ENCODE measurements at regions not wholly inside any gene's neighbourhood (a gene's known extent, or its start where the extent isn't known, plus 50 kb on each side); places are given as distances from the start of the nearest gene placed in this dataset.

DNA sequence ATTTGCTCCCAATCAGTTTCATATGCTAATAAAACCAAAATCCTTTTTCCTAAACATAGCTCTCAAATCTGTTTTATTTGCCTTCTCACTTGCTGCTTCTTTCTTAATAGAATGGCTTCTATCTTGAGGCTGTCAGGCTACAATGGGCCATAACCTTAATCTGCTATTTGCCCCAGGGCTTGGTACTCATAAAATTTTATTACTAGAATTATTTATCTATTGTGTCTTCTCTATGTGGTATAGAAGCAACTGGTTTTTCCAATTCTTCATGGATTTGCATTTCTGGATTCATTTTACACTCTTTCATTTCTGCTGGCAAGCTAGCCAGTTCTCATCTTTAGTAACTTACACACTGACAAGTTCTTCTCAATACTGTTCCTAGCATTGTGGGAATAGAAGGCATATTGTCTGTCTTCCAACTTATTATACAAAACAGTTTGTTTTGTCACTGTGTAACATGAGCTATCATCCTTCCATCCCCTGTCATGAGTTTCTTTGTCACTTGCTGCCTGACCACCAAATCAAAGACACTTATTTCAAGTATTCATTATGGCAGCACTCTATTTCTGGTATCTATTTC is 96.6 kb upstream of the KCNIP4 start:
- TF ChIP-seq, protein P1, sequence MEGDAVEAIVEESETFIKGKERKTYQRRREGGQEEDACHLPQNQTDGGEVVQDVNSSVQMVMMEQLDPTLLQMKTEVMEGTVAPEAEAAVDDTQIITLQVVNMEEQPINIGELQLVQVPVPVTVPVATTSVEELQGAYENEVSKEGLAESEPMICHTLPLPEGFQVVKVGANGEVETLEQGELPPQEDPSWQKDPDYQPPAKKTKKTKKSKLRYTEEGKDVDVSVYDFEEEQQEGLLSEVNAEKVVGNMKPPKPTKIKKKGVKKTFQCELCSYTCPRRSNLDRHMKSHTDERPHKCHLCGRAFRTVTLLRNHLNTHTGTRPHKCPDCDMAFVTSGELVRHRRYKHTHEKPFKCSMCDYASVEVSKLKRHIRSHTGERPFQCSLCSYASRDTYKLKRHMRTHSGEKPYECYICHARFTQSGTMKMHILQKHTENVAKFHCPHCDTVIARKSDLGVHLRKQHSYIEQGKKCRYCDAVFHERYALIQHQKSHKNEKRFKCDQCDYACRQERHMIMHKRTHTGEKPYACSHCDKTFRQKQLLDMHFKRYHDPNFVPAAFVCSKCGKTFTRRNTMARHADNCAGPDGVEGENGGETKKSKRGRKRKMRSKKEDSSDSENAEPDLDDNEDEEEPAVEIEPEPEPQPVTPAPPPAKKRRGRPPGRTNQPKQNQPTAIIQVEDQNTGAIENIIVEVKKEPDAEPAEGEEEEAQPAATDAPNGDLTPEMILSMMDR (conservative IDR thresholded peaks at IDR 0.05) = no peak
- TF ChIP-seq EZH2 (IDR thresholded peaks at IDR 0.05; ENCODE audit: low read depth) = no peak

Measured in PC-9 (cell line).